ENCODE measurements at regions not wholly inside any gene's neighbourhood (a gene's known extent, or its start where the extent isn't known, plus 50 kb on each side); places are given as distances from the start of the nearest gene placed in this dataset.

DNA sequence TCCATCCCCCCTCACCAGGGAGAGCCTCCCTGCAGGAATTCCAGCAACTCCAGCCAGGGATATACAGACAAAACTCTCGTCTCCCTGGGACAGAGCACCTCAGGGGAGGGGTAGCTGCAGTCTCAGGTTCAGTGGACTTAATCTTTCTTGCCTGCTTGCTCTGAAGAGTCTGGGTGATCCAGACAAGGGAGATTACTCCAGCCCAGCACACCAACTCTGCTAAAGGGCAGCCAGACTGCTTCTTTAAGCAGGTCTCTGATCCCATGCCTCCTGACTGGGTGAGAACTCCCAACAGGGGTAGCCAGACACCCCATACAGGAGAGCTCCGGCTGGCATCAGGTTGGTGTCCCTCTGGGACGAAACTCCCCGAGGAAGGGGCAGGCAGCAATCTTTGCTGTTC, 888.7 kb downstream of the RAB28 start:
- Mint-ChIP-seq H3K36me3 (ENCODE audit: low read depth) (no peaks in the 10 kb centered on the region), H3K9me3 (peaks cover 64% of the 10 kb centered on the region), H3K27me3 (no peaks in the 10 kb centered on the region), H3K4me3 (no peak overlapping the region), H3K27ac (no peak overlapping the region), H3K4me1 (ENCODE audit: low read depth) (no peaks in the 10 kb centered on the region)
- intact Hi-C loops (cut with micrococcal nuclease) = no loop called here

DNA sequence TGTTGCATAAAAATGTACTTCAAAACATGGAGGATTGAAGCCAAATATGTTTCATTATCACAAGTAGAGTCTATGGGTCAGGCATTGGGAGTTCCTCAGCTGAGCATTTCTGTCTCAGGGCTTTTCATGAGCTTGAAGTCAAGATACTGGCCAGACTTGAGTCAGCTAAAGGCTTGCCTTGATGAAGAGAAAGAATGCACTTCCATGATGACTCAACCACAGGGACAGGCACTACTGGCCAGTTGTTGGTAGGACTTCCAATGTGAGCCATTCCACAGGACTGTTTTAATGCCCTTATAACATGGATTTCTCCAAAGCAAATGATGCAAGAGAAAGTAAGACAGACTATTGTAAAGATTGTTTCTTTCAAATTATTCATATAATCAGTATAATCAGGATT, 895.6 kb downstream of the RAB28 start:
- Mint-ChIP-seq H3K36me3 (ENCODE audit: low read depth) (no peaks in the 10 kb centered on the region), H3K27me3 (no peaks in the 10 kb centered on the region), H3K27ac (no peak overlapping the region), H3K4me3 (no peak overlapping the region), H3K4me1 (ENCODE audit: low read depth) (no peaks in the 10 kb centered on the region), H3K9me3 (peaks cover 5% of the 10 kb centered on the region)
- intact Hi-C loops (cut with micrococcal nuclease) = no loop called here

DNA sequence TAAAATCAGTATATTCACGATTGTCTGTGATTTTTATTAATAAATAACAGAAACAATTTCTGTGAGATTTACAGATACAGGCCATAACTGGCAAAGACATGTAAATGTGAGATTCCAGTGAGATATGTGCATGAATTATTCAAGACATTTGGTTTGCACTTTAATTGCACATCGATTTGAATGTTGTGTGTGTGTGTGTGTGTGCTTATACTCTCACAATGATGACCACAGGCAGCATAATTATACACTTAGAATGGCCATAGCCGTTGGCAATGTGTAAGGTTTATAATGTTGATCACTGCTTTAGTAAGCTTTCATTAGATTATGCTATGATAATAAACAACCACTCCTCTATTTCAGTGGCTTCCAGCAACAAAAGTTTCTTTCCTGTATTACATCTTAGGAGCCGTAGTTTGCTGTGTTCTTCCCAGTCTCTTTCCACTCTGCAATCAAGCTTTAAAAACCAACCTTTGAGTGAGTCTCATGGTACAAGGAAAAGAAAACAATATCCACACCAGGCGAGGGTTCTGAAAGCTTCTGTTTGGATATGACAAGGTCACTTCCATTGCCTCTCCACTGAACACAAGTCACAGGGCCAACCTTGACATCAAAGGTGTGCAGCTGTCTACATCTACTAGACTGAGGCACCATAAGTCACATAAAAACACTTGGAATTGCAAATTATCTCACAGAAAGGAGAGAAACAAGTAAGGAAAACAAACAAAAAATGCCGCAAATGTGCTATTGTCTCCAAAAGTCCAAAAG, 897.7 kb downstream of the RAB28 start:
- H3K4me3 Mint-ChIP-seq = no peak overlapping the region
- no peaks in the 10 kb centered on the region for H3K4me1 Mint-ChIP-seq (ENCODE audit: low read depth)
- no peaks in the 10 kb centered on the region for H3K36me3 Mint-ChIP-seq (ENCODE audit: low read depth)
- intact Hi-C loops (cut with micrococcal nuclease) = no loop called here
- H3K9me3 Mint-ChIP-seq = no peaks in the 10 kb centered on the region
- H3K27ac Mint-ChIP-seq = no peak overlapping the region
- H3K27me3 Mint-ChIP-seq = no peaks in the 10 kb centered on the region

DNA sequence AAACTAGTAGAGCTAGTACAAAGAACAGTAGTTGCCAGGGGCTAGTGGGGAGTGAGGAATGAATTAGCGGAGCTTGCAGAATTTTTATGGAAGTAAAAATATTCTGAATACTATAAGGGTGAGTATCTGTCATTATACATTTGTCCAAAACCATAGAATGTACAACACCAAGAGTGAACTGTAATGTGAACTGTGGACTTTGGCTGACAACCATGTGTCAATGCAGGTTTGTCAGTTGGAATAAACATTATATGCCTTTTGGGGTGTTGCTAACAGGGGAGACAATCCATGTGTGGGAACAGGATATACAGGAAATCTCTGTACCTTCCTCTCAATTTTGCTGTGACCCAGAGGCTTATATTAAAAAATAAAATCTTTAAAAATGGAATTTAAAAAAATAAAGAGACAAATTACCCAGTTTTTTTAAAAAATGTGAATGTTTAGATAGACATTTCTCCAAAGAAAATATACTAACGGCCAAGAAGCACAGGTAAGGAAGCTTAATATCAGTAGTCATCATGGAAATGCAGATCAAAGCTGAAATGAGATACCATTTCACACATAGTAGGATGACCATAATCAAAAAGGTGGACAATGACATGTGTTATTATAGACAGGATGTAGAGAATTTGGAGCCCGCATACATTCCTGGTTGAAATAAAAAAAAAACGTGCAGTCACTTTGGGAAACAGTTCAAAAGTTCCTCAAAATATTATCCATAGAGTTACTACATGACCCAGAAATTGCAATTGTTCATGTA, 899.8 kb downstream of the RAB28 start:
- intact Hi-C loops (cut with micrococcal nuclease) = no loop called here
- Mint-ChIP-seq H3K36me3 (ENCODE audit: low read depth) (no peaks in the 10 kb centered on the region), H3K4me3 (no peak overlapping the region), H3K4me1 (ENCODE audit: low read depth) (no peaks in the 10 kb centered on the region), H3K27me3 (no peaks in the 10 kb centered on the region), H3K27ac (no peak overlapping the region), H3K9me3 (peaks cover 4% of the 10 kb centered on the region)

DNA sequence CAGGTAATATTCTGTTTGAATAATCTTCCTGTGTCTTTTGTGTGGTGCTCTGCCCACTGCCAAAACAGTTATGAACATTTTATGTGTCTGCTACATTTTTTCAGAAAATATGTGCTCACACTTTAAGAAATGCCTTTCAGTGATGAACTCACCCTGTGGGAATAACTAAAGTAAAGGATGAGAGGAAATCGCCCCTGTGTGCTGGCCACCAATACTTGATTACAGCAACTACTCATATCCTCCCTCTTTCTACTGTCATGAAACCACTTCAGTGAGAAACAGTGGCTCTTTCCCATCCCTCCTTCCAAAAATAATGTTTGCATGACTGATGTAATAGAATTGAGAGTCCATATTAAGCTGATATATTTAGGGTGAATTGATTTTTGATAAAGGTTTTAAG, 900.9 kb downstream of the RAB28 start:
- intact Hi-C loops (cut with micrococcal nuclease) = no loop called here
- Mint-ChIP-seq H3K36me3 (ENCODE audit: low read depth) (no peaks in the 10 kb centered on the region), H3K27me3 (no peaks in the 10 kb centered on the region), H3K9me3 (peaks cover 7% of the 10 kb centered on the region), H3K4me3 (no peak overlapping the region), H3K27ac (no peak overlapping the region), H3K4me1 (ENCODE audit: low read depth) (no peaks in the 10 kb centered on the region)

DNA sequence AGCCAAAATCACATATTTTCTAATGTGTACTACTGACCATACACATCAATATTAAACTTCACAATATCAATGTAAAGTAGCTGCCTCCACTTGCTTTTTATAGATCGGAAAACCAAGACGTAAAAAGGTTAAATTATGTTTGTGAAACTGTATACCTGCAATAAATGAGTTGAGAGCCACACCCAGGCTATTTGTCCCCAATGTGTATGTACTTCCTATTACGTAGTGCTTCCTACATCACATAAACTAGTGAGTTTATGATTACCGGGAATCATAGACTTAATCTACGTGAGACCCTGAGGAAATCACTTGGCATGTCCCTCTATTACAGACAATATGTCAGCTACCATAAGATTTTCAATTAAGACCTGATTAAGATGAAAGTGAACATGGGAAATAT, 903.4 kb downstream of the RAB28 start:
- Mint-ChIP-seq H3K9me3 (peaks cover 7% of the 10 kb centered on the region), H3K36me3 (ENCODE audit: low read depth) (no peaks in the 10 kb centered on the region), H3K27ac (no peak overlapping the region), H3K4me1 (ENCODE audit: low read depth) (no peaks in the 10 kb centered on the region), H3K4me3 (no peak overlapping the region), H3K27me3 (no peaks in the 10 kb centered on the region)
- intact Hi-C loops (cut with micrococcal nuclease) = no loop called here

DNA sequence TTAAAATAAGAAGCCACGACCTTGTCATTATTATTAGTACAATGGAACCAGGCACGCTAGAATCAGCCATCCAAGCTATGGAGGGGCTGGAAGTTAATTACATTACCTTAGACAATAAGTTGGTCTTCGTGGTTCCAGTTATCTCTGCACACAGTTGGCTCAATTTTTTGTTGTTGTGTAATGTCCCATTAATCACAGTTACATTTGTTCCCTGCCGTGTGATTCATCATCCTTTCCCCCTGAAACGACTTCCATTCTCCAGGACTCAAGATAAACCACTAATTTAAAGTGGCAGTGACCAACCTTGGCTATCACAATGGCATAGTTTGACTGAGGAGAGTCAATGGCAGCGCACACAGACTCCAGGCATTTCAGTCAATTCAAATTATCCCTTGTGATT, 905.0 kb downstream of the RAB28 start:
- Mint-ChIP-seq H3K36me3 (ENCODE audit: low read depth) (no peaks in the 10 kb centered on the region), H3K4me1 (ENCODE audit: low read depth) (no peaks in the 10 kb centered on the region), H3K9me3 (peaks cover 7% of the 10 kb centered on the region), H3K4me3 (no peak overlapping the region), H3K27me3 (no peaks in the 10 kb centered on the region), H3K27ac (no peak overlapping the region)
- intact Hi-C loops (cut with micrococcal nuclease) = no loop called here

DNA sequence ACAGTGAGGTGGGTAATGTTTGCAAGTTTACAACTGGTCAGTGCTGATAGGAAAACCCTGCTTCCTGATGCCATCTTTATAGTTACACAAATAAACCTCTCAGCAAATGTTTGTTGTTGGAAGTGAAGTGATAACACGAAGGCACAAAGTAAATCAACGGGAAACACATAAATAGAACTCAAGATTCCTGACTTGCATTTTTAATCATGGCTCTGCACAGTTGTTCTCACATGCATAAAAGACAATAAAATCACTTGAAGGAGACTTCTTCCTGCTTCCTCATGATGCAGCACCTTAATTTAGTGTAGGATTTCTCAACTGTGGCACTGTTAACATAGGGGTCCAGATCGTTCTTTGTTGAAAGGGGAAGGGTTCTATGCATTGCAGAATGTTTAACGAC, 907.7 kb downstream of the RAB28 start:
- H3K9me3 Mint-ChIP-seq = peaks cover 7% of the 10 kb centered on the region
- no peaks in the 10 kb centered on the region for H3K36me3 Mint-ChIP-seq (ENCODE audit: low read depth)
- no peaks in the 10 kb centered on the region for H3K4me1 Mint-ChIP-seq (ENCODE audit: low read depth)
- no peak overlapping the region for H3K27ac Mint-ChIP-seq
- no peak overlapping the region for H3K4me3 Mint-ChIP-seq
- intact Hi-C loops (cut with micrococcal nuclease) = no loop called here
- H3K27me3 Mint-ChIP-seq = no peaks in the 10 kb centered on the region

DNA sequence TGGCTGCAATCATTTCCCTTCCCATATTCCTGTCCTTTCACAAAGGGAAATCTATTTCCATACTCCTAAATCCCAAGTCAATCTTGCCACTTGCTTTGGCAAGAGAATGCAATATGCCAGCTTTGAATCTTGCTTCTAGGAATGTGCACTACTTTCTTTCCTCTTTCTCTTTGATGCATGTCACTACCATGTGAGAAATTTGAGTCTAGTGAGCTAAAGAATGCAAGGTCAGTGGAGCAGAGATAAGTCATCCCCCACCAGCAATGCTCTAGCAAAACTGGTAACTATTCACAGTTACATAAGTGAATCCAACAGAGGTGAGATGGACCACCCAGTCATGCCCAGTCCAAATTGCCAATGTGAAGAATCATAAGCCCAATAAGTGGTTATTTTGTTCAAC, 910.4 kb downstream of the RAB28 start:
- no peaks in the 10 kb centered on the region for H3K9me3 Mint-ChIP-seq
- H3K27me3 Mint-ChIP-seq = no peaks in the 10 kb centered on the region
- H3K4me1 Mint-ChIP-seq (ENCODE audit: low read depth) = no peaks in the 10 kb centered on the region
- no peak overlapping the region for H3K27ac Mint-ChIP-seq
- intact Hi-C loops (cut with micrococcal nuclease) = no loop called here
- no peak overlapping the region for H3K4me3 Mint-ChIP-seq
- no peaks in the 10 kb centered on the region for H3K36me3 Mint-ChIP-seq (ENCODE audit: low read depth)

DNA sequence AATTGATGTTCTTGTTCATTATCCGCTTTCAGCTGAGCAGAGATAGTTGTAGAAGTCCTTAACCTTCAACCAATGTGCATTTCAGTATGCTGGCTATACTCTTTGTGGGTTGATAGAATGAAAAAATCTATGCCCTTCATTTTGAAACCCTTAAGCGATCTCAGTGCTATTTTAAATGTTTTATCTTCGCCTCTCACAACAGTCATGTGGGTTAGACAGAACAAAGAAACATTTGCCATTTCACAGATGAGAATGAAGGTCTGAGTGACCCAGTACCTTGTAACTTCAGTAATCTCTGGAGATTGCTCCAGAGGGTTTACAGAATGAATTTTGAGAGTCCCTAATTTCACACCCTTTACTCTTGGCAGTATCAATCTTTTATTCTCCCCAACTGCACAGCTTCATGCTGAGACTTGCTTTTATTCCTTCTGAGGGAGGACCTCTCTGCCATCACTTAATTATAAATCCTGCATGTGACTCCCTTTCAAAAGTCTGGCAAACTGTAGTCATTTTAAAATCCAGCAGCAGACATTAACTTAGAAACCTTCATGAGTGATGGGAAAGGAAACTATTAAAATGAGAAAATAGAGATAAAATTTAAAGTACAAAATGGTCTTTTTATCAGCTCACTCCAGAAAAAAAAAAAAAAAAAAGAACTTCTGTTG, 921.5 kb downstream of the RAB28 start:
- Mint-ChIP-seq H3K36me3 (ENCODE audit: low read depth) (no peaks in the 10 kb centered on the region), H3K27ac (no peak overlapping the region), H3K4me1 (ENCODE audit: low read depth) (no peaks in the 10 kb centered on the region)

DNA sequence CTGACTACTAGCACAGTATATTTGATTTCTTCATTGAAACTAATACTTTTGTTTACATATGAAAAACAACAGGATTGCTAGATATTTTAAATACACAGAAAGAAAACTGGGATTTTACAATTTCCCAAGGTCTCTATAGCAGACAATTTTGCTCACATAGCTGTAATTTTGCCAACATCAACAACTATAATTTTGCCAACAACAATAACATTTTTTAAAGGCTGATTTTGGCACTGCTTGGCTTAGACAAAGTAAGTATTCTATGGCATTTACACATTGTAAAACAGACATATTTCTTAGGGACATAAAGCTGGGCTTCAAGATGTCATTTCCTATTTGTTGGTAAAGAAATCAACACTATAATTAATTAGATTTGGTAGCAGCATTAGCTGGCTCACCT, 922.1 kb downstream of the RAB28 start:
- intact Hi-C loops (cut with micrococcal nuclease) = no loop called here
- Mint-ChIP-seq H3K27ac (no peak overlapping the region), H3K36me3 (ENCODE audit: low read depth) (no peaks in the 10 kb centered on the region), H3K4me3 (no peak overlapping the region), H3K9me3 (peaks cover 15% of the 10 kb centered on the region), H3K27me3 (no peaks in the 10 kb centered on the region), H3K4me1 (ENCODE audit: low read depth) (no peaks in the 10 kb centered on the region)

More for the DNA sequence above, 921.5 kb downstream of the RAB28 start:
- intact Hi-C loops (cut with micrococcal nuclease) = no loop called here
- peaks cover 10% of the 10 kb centered on the region for H3K9me3 Mint-ChIP-seq
- no peak overlapping the region for H3K4me3 Mint-ChIP-seq
- no peaks in the 10 kb centered on the region for H3K27me3 Mint-ChIP-seq

DNA sequence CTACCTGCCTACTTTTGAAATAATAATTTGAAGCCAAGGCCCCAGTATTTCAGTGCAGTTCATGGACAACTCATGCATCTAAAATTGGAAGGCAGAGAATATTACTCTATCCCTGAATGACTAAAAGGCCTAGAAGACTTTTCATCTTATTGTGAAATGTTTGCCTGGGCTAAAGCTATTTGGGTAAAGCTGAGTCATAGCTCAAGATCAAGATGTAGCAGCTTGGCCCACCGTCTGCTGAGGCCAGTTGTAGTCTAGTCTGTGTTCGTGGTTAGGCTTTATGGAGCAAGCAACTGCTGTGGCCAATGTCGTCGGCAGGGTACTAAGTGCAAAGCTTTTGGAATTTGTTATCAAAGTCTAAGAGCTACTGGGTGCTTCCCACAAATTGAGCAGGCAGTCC, 929.1 kb downstream of the RAB28 start:
- Mint-ChIP-seq H3K27me3 (no peaks in the 10 kb centered on the region), H3K27ac (no peak overlapping the region), H3K4me3 (no peak overlapping the region), H3K4me1 (ENCODE audit: low read depth) (no peaks in the 10 kb centered on the region), H3K9me3 (peaks cover 43% of the 10 kb centered on the region), H3K36me3 (ENCODE audit: low read depth) (no peaks in the 10 kb centered on the region)
- intact Hi-C loops (cut with micrococcal nuclease) = no loop called here

DNA sequence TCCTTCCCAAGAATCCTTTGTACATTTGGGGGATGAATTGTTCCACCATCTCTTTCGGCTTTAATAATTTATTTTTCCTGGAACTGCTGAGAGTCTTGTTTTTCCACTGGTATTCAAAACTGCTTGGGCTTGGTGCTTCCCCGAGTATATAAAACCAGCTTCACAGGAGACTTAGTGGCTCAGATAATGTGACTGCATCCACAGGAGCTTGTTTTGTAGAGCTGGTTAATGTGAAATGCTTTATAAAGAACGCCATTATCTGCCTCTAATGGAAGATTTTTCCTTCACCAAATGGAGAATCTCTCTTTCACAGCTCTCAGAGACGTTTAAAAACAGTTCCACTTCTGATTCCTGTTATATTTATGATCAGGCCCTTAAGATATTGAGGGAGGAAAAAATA, 935.5 kb downstream of the RAB28 start:
- Mint-ChIP-seq H3K27ac (no peak overlapping the region), H3K9me3 (peaks cover 18% of the 10 kb centered on the region), H3K27me3 (no peaks in the 10 kb centered on the region), H3K4me3 (no peak overlapping the region), H3K36me3 (ENCODE audit: low read depth) (no peaks in the 10 kb centered on the region), H3K4me1 (ENCODE audit: low read depth) (no peaks in the 10 kb centered on the region)
- intact Hi-C loops (cut with micrococcal nuclease) = no loop called here

DNA sequence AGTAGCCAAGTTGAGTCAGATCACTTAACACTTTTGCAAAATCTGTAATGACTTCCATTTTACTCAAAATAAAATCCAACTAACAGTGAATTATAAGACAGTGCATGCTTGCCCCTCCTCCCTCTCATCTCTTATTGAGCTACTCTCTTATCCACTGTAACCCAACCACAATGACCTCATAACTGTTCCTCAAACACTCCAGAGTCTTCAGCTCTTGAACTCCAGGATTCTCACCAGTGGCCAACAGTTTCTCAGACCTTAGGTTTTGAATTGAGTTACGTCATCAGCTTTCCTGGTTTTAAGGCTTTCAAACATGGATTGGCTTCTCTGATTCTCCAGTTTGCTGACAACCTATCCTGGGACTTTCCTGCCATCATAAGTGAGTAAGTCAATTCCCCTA, 938.3 kb downstream of the RAB28 start:
- H3K4me1 Mint-ChIP-seq (ENCODE audit: low read depth) = no peaks in the 10 kb centered on the region
- no peak overlapping the region for H3K27ac Mint-ChIP-seq
- intact Hi-C loops (cut with micrococcal nuclease) = no loop called here
- H3K4me3 Mint-ChIP-seq = no peak overlapping the region
- no peaks in the 10 kb centered on the region for H3K36me3 Mint-ChIP-seq (ENCODE audit: low read depth)
- no peaks in the 10 kb centered on the region for H3K27me3 Mint-ChIP-seq
- peaks cover 17% of the 10 kb centered on the region for H3K9me3 Mint-ChIP-seq
